ENCODE measurements at regions not wholly inside any gene's neighbourhood (a gene's known extent, or its start where the extent isn't known, plus 50 kb on each side); places are given as distances from the start of the nearest gene placed in this dataset.

DNA sequence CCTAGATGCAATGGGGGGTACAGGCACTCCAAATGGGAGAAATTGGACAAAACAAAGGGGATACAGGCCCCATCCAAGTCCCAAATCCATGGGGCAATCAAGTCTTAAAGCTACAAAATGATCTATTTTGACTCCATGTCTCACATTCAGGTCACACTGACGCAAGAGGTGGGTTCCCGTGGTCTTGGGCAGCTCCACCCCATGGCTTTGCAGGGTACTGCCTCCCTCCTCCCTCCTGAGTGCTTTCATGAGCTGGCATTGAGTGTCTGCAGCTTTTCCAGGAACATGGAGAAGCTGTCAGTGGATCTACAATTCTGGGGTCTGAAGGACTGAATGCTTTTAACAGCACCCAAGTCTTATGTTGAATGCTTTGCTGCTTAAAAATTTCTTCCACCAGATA is 274.5 kb upstream of the LRIG3 start:
- no peaks in the 10 kb centered on the region for H3K36me3 ChIP-seq (ENCODE audit: control insufficient read depth, insufficient read depth, low read length)
- no peaks in the 10 kb centered on the region for H3K4me1 ChIP-seq (ENCODE audit: control insufficient read depth, extremely low read depth, insufficient read depth, low read length)
- no peak overlapping the region for H3K27ac ChIP-seq (ENCODE audit: insufficient read depth, low read length)
- no peak overlapping the region for H3K4me3 ChIP-seq (replicated peaks in 1 of 4; ENCODE audit: control extremely low read depth in 1 of 4, insufficient read depth in 1 of 4, low read depth in 3 of 4, low read length in 4 of 4)
- no peak overlapping the region for H3K9ac ChIP-seq (ENCODE audit: insufficient read depth, low read length)
- no peaks in the 10 kb centered on the region for H3K79me2 ChIP-seq (ENCODE audit: control insufficient read depth, insufficient read depth, low read length)
- no peaks in the 10 kb centered on the region for H4K20me1 ChIP-seq (ENCODE audit: control insufficient read depth, extremely low read depth, insufficient read depth, low read length)
- TF ChIP-seq CTCF (conservative IDR thresholded peaks at IDR 0.05 in 1 of 2, IDR thresholded peaks at IDR 0.05 in 1 of 2; ENCODE audit: low read depth in 1 of 2, low read length in 2 of 2) = no peak
- no peak for TF ChIP-seq EZH2 (IDR thresholded peaks at IDR 0.05; ENCODE audit: low read length, missing control alignments)
- H2AFZ ChIP-seq (ENCODE audit: low read length) = no peak overlapping the region
- no peaks in the 10 kb centered on the region for H3K27me3 ChIP-seq (ENCODE audit: control insufficient read depth, insufficient read depth, low read length)
- H3K4me2 ChIP-seq (ENCODE audit: extremely low read depth, insufficient read depth, low read length) = no peak overlapping the region
- H3K9me3 ChIP-seq (ENCODE audit: control insufficient read depth, insufficient read depth, low read depth, low read length) = no peaks in the 10 kb centered on the region
- DNase-seq (ENCODE audit: low read depth in 2 of 2) = no peak

GRCh38 chr12:59193476-59194050 is 273.3 kb upstream of the LRIG3 start:
- Histone ChIP-seq H3K79me2 (ENCODE audit: control insufficient read depth, insufficient read depth, low read length) (no peaks in the 10 kb centered on the region), H3K9me3 (ENCODE audit: control insufficient read depth, insufficient read depth, low read depth, low read length) (no peaks in the 10 kb centered on the region), H2AFZ (ENCODE audit: low read length) (no peak overlapping the region), H3K9ac (ENCODE audit: insufficient read depth, low read length) (no peak overlapping the region), H3K4me1 (ENCODE audit: control insufficient read depth, extremely low read depth, insufficient read depth, low read length) (no peaks in the 10 kb centered on the region), H3K4me2 (ENCODE audit: extremely low read depth, insufficient read depth, low read length) (no peak overlapping the region), H3K27me3 (ENCODE audit: control insufficient read depth, insufficient read depth, low read length) (no peaks in the 10 kb centered on the region), H3K27ac (ENCODE audit: insufficient read depth, low read length) (no peak overlapping the region), H3K36me3 (ENCODE audit: control insufficient read depth, insufficient read depth, low read length) (no peaks in the 10 kb centered on the region), H4K20me1 (ENCODE audit: control insufficient read depth, extremely low read depth, insufficient read depth, low read length) (no peaks in the 10 kb centered on the region), H3K4me3 (replicated peaks in 1 of 4; ENCODE audit: control extremely low read depth in 1 of 4, insufficient read depth in 1 of 4, low read depth in 3 of 4, low read length in 4 of 4) (no peak overlapping the region)
- TF ChIP-seq CTCF (conservative IDR thresholded peaks at IDR 0.05 in 1 of 2, IDR thresholded peaks at IDR 0.05 in 1 of 2; ENCODE audit: low read depth in 1 of 2, low read length in 2 of 2) (no peak), EZH2 (IDR thresholded peaks at IDR 0.05; ENCODE audit: low read length, missing control alignments) (no peak)
- no peak for DNase-seq (ENCODE audit: low read depth in 2 of 2)

DNA sequence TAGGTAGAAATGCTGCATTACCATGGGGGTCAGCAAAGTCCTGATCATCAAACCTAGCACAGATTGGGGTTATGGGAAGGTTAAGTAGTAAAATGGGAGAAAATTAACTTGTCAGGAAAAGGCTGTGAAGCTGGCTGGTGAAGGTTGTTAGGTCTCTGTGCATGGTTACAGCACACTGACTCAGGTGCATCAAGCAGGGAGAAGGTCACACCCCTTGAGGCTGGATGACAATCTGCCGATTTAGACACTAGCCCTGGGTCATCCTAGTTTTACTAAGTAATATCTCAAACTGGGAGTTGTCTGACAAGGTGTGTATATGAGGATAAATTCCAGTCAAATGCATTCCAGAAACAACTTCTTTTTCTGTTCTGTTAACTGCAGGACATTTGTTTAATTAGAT is 271.1 kb upstream of the LRIG3 start:
- no peaks in the 10 kb centered on the region for H3K36me3 ChIP-seq (ENCODE audit: control insufficient read depth, insufficient read depth, low read length)
- no peak overlapping the region for H3K27ac ChIP-seq (ENCODE audit: insufficient read depth, low read length)
- no peaks in the 10 kb centered on the region for H3K9me3 ChIP-seq (ENCODE audit: control insufficient read depth, insufficient read depth, low read depth, low read length)
- no peak overlapping the region for H2AFZ ChIP-seq (ENCODE audit: low read length)
- H3K27me3 ChIP-seq (ENCODE audit: control insufficient read depth, insufficient read depth, low read length) = no peaks in the 10 kb centered on the region
- TF ChIP-seq EZH2 (IDR thresholded peaks at IDR 0.05; ENCODE audit: low read length, missing control alignments) (no peak), CTCF (conservative IDR thresholded peaks at IDR 0.05 in 1 of 2, IDR thresholded peaks at IDR 0.05 in 1 of 2; ENCODE audit: low read depth in 1 of 2, low read length in 2 of 2) (no peak)
- no peaks in the 10 kb centered on the region for H3K4me1 ChIP-seq (ENCODE audit: control insufficient read depth, extremely low read depth, insufficient read depth, low read length)
- H3K79me2 ChIP-seq (ENCODE audit: control insufficient read depth, insufficient read depth, low read length) = no peaks in the 10 kb centered on the region
- H3K9ac ChIP-seq (ENCODE audit: insufficient read depth, low read length) = no peak overlapping the region
- H3K4me2 ChIP-seq (ENCODE audit: extremely low read depth, insufficient read depth, low read length) = no peak overlapping the region
- DNase-seq (ENCODE audit: low read depth in 2 of 2) = no peak
- no peak overlapping the region for H3K4me3 ChIP-seq (replicated peaks in 1 of 4; ENCODE audit: control extremely low read depth in 1 of 4, insufficient read depth in 1 of 4, low read depth in 3 of 4, low read length in 4 of 4)
- H4K20me1 ChIP-seq (ENCODE audit: control insufficient read depth, extremely low read depth, insufficient read depth, low read length) = no peaks in the 10 kb centered on the region
